ENCODE measurements at regions not wholly inside any gene's neighbourhood (a gene's known extent, or its start where the extent isn't known, plus 50 kb on each side); places are given as distances from the start of the nearest gene placed in this dataset.

- TF ChIP-seq EZH2 (IDR thresholded peaks at IDR 0.05; ENCODE audit: borderline replicate concordance, insufficient read depth, low read depth, low read length, poor library complexity, severe bottlenecking) (no peak), CTCF (IDR thresholded peaks at IDR 0.05) (no peak)
Observed at GRCh38 chr10:88076027-88076880, 212.8 kb downstream of the PTEN start.

Data from B cell (primary cell).